Panc1 (cell line): ENCODE measurements at regions not wholly inside any gene's neighbourhood (a gene's known extent, or its start where the extent isn't known, plus 50 kb on each side); places are given as distances from the start of the nearest gene placed in this dataset.

ENCODE experiments used
- ATAC-seq: fragments of 200-7000 bp; cut with Tn5 transposase; 2 replicates; pipeline ENCODE4 v1.9.1; 2020; ENCODE audit warnings: mild to moderate bottlenecking, moderate library complexity
- BruUV-seq: library from RNA; stranded (reverse); fragments of 400-500 nt; replicated peaks from 2 replicates; lab custom pipeline; 2021; lab: Mats Ljungman, UMichigan
- CTCF ChIA-PET: fragments of 300-600 bp; sonication (Branson Sonifier 250); formaldehyde crosslinking; loops from one replicate; lab custom pipeline; 2022; ENCODE audit warnings: antibody characterized with exemption; lab: Charles Lee
- POLR2A ChIA-PET: fragments of 300-600 bp; sonication (Branson Sonifier 250); formaldehyde crosslinking; loops from one replicate; lab custom pipeline; 2022; ENCODE audit warnings: antibody characterized with exemption; lab: Charles Lee
- DNase-seq: peaks from one replicate; pipeline ENCODE4 v3.0.0-alpha.2; 2010; ENCODE audit warnings: low read depth, low spot score
- H3K27ac ChIP-seq: 2 replicates; pipeline ENCODE4 v1.5.1; 2011; ENCODE audit warnings: mild to moderate bottlenecking, low read length, inconsistent platforms
- H3K27me3 ChIP-seq: fragments of 200-500 bp; sonication (Bioruptor generic); 2 replicates; pipeline ENCODE4 v1.6.0; 2014; ENCODE audit warnings: low read length, inconsistent platforms; ENCODE audit not compliant: control insufficient read depth, insufficient read depth
- H3K36me3 ChIP-seq: fragments of 200-500 bp; sonication (Bioruptor generic); 2 replicates; pipeline ENCODE4 v1.5.1; 2014; ENCODE audit warnings: inconsistent platforms, mild to moderate bottlenecking, low read length, moderate library complexity; ENCODE audit not compliant: control insufficient read depth, insufficient read depth
- H3K4me1 ChIP-seq: 2 replicates; pipeline ENCODE4 v1.5.1; 2011; ENCODE audit warnings: inconsistent platforms, mild to moderate bottlenecking, low read length, moderate library complexity; ENCODE audit not compliant: control insufficient read depth, insufficient read depth
- H3K4me3 ChIP-seq, 2 experiments: 2 replicates each; pipeline ENCODE4 v1.5.1; 2011 to 2012; ENCODE audit warnings: low read depth in 2 of 2, low read length in 2 of 2, mild to moderate bottlenecking in 2 of 2, inconsistent platforms in 1 of 2, moderate library complexity in 1 of 2
- H3K9me3 ChIP-seq: fragments of 200-500 bp; sonication (Bioruptor generic); 2 replicates; pipeline ENCODE4 v1.5.1; 2014; ENCODE audit warnings: low read depth, mild to moderate bottlenecking, inconsistent platforms, low read length, moderate library complexity; ENCODE audit not compliant: control insufficient read depth, insufficient read depth
- CTCF ChIP-seq: fragments of 450-650 bp; IDR thresholded peaks from 2 replicates; pipeline ENCODE4 v1.5.1; 2017; ENCODE audit warnings: mild to moderate bottlenecking
- POLR2AphosphoS5 ChIP-seq: IDR thresholded peaks from 2 replicates; pipeline ENCODE4 v1.6.1; 2012; ENCODE audit warnings: mild to moderate bottlenecking, low read depth, low read length, moderate library complexity
- REST ChIP-seq, 2 experiments: IDR thresholded peaks; 2 replicates each; pipeline ENCODE4 v1.6.1; 2011 to 2012; ENCODE audit warnings: low read depth in 2 of 2, control low read depth in 1 of 2, low read length in 1 of 2, mild to moderate bottlenecking in 1 of 2, moderate library complexity in 1 of 2; ENCODE audit not compliant: insufficient read depth in 1 of 2
- SIN3A ChIP-seq: IDR thresholded peaks from 2 replicates; pipeline ENCODE4 v1.6.1; 2012; ENCODE audit warnings: low read depth, mild to moderate bottlenecking, low read length, moderate library complexity, borderline replicate concordance; ENCODE audit not compliant: insufficient read depth
- TCF7L2 ChIP-seq: IDR thresholded peaks from 2 replicates; pipeline ENCODE4 v1.6.1; 2011; ENCODE audit warnings: mild to moderate bottlenecking, low read depth, low read length, inconsistent platforms
- in situ Hi-C: cut with HindIII; loops from 2 replicates; pipeline ENCODE4 v1.10.0; 2016; ENCODE audit warnings: low sequenced_read_pairs, low pct_unique_long_range_greater_than_20kb
- intact Hi-C: fragments of 100-400 bp; cut with micrococcal nuclease; formaldehyde crosslinking; loops from one replicate; pipeline ENCODE4 v1.10.0; 2022; ENCODE audit not compliant: unreplicated experiment

DNA sequence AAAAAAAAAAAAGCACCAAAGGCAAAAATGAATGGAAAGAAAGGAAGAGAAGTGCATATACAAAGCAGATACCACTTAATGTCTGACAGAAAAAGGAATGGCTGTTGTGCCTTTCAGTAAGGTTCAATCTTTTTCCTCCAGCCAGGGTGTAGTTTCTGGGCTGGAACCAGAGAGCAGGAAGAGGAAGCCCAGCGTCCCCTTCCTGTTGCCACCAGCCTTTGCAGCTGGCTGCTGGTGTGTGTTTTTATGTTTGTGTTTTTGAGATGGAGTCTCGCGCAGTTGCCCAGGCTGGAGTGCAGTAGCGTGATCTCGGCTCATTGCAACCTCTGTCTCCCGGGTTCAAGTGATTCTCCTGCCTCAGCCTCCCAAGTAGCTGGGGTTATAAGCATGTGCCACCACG lies 64.6 kb upstream of the LTA4H start:
- DNase-seq = no peak
- Histone ChIP-seq H3K27me3 (no peaks in the 10 kb centered on the region), H3K27ac (no peak overlapping the region), H3K9me3 (no peaks in the 10 kb centered on the region), H3K4me3 (no peak overlapping the region), H3K36me3 (no peaks in the 10 kb centered on the region), H3K4me1 (no peaks in the 10 kb centered on the region)
- no peak for ATAC-seq
- BruUV-seq = no TSS peak
- in situ Hi-C loops = no loop called here
- intact Hi-C loops = no loop called here
- POLR2A ChIA-PET = no interaction called here
- CTCF ChIA-PET = interaction anchor here (0.6 kb wide), 1 partner anchor 101 kb away, joined by 3 read pairs; no protein-coding TSS in a partner anchor
- no peak for TF ChIP-seq REST (IDR thresholded peaks at IDR 0.05; ENCODE audit: insufficient read depth in 1 of 2, low read depth in 2 of 2, low read length in 1 of 2)

GRCh38 chr12:96101806-96102205 lies 66.4 kb upstream of the LTA4H start:
- TF ChIP-seq SIN3A = no peak
- no peak for TF ChIP-seq POLR2AphosphoS5
- TF ChIP-seq CTCF = no peak
- no peak for TF ChIP-seq REST (IDR thresholded peaks at IDR 0.05; ENCODE audit: insufficient read depth in 1 of 2, low read depth in 2 of 2, low read length in 1 of 2)
- TF ChIP-seq TCF7L2 = no peak
- H3K27ac ChIP-seq = no peak overlapping the region
- in situ Hi-C loops (no loop called here), intact Hi-C loops (no loop called here)
- no peaks in the 10 kb centered on the region for H3K36me3 ChIP-seq
- no peak for DNase-seq
- ChIA-PET CTCF (no interaction called here), POLR2A (no interaction called here)
- no peak overlapping the region for H3K4me3 ChIP-seq
- no TSS peak for BruUV-seq
- no peaks in the 10 kb centered on the region for H3K4me1 ChIP-seq
- no peak for ATAC-seq
- H3K9me3 ChIP-seq = no peaks in the 10 kb centered on the region
- H3K27me3 ChIP-seq = no peaks in the 10 kb centered on the region
